GM12878 (cell line): ENCODE measurements at regions not wholly inside any gene's neighbourhood (a gene's known extent, or its start where the extent isn't known, plus 50 kb on each side); places are given as distances from the start of the nearest gene placed in this dataset.

Experiments
- BHLHE40 ChIP-seq, 2 experiments: fragments of 450-650 bp in 1 of 2; IDR thresholded peaks; 2 replicates each; pipeline ENCODE4 v1.6.1; 2011 to 2017; ENCODE audit warnings: low read depth in 2 of 2, borderline replicate concordance in 1 of 2, improper control_type of control experiment in 1 of 2, low read length in 1 of 2, mild to moderate bottlenecking in 1 of 2
- CREM ChIP-seq: IDR thresholded peaks from 2 replicates; pipeline ENCODE4 v1.6.1; 2014; ENCODE audit warnings: antibody characterized with exemption, low read depth
- SIN3A ChIP-seq: IDR thresholded peaks from 2 replicates; pipeline ENCODE4 v1.6.1; 2012; ENCODE audit warnings: low read depth, low read length, improper control_type of control experiment
- SPI1 ChIP-seq: IDR thresholded peaks from 2 replicates; pipeline ENCODE4 v1.6.1; 2011; ENCODE audit warnings: low read depth, mild to moderate bottlenecking, low read length, moderate library complexity, borderline replicate concordance; ENCODE audit not compliant: insufficient read depth
- SUPT20H ChIP-seq: IDR thresholded peaks from 2 replicates; pipeline ENCODE4 v1.6.1; 2011; ENCODE audit warnings: low read depth, mild to moderate bottlenecking, low read length, moderate library complexity, borderline replicate concordance; ENCODE audit not compliant: control insufficient read depth
- ZNF24 ChIP-seq: fragments of 450-650 bp; IDR thresholded peaks from 2 replicates; pipeline ENCODE4 v1.6.1; 2017; ENCODE audit warnings: antibody characterized with exemption, mild to moderate bottlenecking
- TF ChIP-seq, protein P1 (sequence below): fragments of 450-650 bp; formaldehyde crosslinking; IDR thresholded peaks from 2 replicates; pipeline ENCODE4 v1.5.0; 2022; ENCODE audit warnings: mild to moderate bottlenecking, missing genetic modification characterization
- TF ChIP-seq, protein P2 (sequence below): fragments of 450-650 bp; IDR thresholded peaks from 2 replicates; pipeline ENCODE4 v1.6.1; 2017; ENCODE audit warnings: mild to moderate bottlenecking
- TF ChIP-seq, protein P3 (sequence below): fragments of 450-650 bp; IDR thresholded peaks from 2 replicates; pipeline ENCODE4 v1.6.1; 2017; ENCODE audit warnings: borderline replicate concordance
- TF ChIP-seq, protein P4 (sequence below): fragments of 450-650 bp; IDR thresholded peaks from 2 replicates; pipeline ENCODE4 v1.6.1; 2014; ENCODE audit warnings: mild to moderate bottlenecking

DNA sequence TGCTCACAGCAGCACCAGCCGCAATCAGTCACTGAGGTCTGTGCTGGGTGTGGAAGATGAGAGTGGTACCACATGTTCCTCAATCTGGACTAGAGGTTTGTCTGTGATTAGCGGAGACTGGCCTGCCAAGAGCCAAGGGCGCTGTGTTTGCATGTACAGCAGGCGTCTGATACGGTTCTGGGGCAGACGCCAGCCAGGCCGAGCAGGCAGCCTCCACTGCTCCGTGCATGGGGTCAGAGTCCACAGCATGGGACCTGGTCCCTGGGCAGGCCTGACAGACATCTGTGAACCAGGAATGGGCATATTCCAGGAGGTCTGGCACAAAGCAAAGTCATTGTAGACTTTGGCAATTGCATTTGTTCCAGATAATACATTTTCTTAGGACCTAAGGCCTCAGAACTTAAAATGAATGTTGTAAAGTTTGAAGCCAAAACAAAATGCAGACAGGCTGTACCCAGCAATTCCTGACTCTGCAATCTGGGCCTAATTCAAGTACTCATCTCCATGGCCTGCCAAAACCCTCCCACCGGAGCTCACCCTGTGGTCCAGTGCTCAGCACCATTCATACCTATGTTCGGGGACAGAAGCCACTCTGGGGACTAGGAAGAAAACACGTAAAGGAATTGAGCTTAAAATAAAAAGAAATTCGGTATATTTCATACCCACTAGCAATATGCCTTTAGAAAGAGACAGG, 50.0 kb upstream of the FAM20C start (continued):
- TF ChIP-seq, protein P1, sequence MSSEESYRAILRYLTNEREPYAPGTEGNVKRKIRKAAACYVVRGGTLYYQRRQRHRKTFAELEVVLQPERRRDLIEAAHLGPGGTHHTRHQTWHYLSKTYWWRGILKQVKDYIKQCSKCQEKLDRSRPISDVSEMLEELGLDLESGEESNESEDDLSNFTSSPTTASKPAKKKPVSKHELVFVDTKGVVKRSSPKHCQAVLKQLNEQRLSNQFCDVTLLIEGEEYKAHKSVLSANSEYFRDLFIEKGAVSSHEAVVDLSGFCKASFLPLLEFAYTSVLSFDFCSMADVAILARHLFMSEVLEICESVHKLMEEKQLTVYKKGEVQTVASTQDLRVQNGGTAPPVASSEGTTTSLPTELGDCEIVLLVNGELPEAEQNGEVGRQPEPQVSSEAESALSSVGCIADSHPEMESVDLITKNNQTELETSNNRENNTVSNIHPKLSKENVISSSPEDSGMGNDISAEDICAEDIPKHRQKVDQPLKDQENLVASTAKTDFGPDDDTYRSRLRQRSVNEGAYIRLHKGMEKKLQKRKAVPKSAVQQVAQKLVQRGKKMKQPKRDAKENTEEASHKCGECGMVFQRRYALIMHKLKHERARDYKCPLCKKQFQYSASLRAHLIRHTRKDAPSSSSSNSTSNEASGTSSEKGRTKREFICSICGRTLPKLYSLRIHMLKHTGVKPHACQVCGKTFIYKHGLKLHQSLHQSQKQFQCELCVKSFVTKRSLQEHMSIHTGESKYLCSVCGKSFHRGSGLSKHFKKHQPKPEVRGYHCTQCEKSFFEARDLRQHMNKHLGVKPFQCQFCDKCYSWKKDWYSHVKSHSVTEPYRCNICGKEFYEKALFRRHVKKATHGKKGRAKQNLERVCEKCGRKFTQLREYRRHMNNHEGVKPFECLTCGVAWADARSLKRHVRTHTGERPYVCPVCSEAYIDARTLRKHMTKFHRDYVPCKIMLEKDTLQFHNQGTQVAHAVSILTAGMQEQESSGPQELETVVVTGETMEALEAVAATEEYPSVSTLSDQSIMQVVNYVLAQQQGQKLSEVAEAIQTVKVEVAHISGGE (CRISPR knock-in tag), result no peak
- TF ChIP-seq, protein P2, sequence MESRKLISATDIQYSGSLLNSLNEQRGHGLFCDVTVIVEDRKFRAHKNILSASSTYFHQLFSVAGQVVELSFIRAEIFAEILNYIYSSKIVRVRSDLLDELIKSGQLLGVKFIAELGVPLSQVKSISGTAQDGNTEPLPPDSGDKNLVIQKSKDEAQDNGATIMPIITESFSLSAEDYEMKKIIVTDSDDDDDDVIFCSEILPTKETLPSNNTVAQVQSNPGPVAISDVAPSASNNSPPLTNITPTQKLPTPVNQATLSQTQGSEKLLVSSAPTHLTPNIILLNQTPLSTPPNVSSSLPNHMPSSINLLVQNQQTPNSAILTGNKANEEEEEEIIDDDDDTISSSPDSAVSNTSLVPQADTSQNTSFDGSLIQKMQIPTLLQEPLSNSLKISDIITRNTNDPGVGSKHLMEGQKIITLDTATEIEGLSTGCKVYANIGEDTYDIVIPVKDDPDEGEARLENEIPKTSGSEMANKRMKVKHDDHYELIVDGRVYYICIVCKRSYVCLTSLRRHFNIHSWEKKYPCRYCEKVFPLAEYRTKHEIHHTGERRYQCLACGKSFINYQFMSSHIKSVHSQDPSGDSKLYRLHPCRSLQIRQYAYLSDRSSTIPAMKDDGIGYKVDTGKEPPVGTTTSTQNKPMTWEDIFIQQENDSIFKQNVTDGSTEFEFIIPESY, result no peak
- no peak for TF ChIP-seq SPI1
- no peak for TF ChIP-seq ZNF24
- TF ChIP-seq, protein P3, sequence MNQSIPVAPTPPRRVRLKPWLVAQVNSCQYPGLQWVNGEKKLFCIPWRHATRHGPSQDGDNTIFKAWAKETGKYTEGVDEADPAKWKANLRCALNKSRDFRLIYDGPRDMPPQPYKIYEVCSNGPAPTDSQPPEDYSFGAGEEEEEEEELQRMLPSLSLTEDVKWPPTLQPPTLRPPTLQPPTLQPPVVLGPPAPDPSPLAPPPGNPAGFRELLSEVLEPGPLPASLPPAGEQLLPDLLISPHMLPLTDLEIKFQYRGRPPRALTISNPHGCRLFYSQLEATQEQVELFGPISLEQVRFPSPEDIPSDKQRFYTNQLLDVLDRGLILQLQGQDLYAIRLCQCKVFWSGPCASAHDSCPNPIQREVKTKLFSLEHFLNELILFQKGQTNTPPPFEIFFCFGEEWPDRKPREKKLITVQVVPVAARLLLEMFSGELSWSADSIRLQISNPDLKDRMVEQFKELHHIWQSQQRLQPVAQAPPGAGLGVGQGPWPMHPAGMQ, result no peak
- TF ChIP-seq CREM, result no peak
- TF ChIP-seq SUPT20H, result no peak
- no peak for TF ChIP-seq SIN3A
- TF ChIP-seq, protein P4, sequence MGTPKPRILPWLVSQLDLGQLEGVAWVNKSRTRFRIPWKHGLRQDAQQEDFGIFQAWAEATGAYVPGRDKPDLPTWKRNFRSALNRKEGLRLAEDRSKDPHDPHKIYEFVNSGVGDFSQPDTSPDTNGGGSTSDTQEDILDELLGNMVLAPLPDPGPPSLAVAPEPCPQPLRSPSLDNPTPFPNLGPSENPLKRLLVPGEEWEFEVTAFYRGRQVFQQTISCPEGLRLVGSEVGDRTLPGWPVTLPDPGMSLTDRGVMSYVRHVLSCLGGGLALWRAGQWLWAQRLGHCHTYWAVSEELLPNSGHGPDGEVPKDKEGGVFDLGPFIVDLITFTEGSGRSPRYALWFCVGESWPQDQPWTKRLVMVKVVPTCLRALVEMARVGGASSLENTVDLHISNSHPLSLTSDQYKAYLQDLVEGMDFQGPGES, result no peak
- TF ChIP-seq BHLHE40 (IDR thresholded peaks at IDR 0.05; ENCODE audit: borderline replicate concordance in 1 of 2, low read depth in 2 of 2, low read length in 1 of 2), result no peak
